ENCODE measurements at regions not wholly inside any gene's neighbourhood (a gene's known extent, or its start where the extent isn't known, plus 50 kb on each side); places are given as distances from the start of the nearest gene placed in this dataset.

DNA sequence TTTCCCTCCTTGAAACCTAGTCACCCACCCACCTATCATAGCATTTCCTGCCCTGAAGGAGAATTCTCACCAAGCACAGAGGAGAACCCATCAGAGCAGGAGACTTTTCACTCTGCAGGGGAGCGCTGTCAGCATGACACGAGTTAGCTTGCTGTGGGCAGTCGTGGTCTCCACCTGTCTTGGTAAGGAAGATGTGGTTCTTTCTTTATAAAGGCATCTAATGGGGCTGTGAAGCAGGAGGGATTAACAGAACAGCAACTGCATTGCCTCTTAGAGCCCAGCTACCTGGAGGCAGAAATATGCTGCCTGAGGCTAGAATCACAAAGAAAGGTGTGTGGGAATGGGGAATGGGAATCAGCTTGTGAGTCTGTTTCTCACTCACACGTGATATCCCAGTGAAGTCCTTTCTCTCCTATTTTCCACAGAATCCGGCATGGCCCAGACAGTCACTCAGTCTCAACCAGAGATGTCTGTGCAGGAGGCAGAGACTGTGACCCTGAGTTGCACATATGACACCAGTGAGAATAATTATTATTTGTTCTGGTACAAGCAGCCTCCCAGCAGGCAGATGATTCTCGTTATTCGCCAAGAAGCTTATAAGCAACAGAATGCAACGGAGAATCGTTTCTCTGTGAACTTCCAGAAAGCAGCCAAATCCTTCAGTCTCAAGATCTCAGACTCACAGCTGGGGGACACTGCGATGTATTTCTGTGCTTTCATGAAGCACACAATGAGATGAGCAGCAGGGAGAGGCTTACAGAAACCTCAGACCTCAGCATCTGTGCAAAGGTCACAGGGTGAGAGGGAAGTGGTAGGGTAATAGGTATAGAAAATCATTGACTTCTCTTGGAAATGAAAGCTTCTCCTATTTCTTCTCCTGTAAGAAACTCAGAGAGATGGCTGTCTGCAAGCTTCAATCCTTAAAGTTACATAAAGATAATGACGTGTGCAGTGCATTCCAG is 316.9 kb downstream of the DAD1 start:
- TF ChIP-seq ZFX (IDR thresholded peaks at IDR 0.05) = no peak
- TF ChIP-seq, protein P1, sequence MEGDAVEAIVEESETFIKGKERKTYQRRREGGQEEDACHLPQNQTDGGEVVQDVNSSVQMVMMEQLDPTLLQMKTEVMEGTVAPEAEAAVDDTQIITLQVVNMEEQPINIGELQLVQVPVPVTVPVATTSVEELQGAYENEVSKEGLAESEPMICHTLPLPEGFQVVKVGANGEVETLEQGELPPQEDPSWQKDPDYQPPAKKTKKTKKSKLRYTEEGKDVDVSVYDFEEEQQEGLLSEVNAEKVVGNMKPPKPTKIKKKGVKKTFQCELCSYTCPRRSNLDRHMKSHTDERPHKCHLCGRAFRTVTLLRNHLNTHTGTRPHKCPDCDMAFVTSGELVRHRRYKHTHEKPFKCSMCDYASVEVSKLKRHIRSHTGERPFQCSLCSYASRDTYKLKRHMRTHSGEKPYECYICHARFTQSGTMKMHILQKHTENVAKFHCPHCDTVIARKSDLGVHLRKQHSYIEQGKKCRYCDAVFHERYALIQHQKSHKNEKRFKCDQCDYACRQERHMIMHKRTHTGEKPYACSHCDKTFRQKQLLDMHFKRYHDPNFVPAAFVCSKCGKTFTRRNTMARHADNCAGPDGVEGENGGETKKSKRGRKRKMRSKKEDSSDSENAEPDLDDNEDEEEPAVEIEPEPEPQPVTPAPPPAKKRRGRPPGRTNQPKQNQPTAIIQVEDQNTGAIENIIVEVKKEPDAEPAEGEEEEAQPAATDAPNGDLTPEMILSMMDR (conservative IDR thresholded peaks at IDR 0.05) = no peak
- no peak overlapping the region for H3K27ac ChIP-seq

DNA sequence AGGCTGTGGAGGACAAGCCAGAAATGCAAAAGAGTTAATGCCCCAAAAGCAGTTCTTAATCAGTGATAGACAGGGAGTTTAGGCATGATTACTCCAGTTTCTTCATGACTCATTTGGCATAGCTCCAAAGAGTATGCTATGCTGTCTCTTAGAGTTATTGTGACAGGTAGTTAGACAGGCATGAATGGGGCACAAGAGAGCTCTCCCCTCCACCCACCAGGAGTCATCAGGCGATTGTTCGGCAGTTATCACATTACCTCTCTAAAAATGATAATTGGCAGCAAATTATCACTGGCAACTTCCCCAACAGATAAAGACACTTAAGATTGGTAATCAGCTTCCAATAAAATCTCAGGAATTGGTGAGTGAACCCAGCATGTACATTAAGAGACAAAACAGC is 320.1 kb downstream of the DAD1 start:
- no peak overlapping the region for H3K27ac ChIP-seq
- TF ChIP-seq, protein P1 (conservative IDR thresholded peaks at IDR 0.05) = no peak
- no peak for TF ChIP-seq ZFX (IDR thresholded peaks at IDR 0.05)

DNA sequence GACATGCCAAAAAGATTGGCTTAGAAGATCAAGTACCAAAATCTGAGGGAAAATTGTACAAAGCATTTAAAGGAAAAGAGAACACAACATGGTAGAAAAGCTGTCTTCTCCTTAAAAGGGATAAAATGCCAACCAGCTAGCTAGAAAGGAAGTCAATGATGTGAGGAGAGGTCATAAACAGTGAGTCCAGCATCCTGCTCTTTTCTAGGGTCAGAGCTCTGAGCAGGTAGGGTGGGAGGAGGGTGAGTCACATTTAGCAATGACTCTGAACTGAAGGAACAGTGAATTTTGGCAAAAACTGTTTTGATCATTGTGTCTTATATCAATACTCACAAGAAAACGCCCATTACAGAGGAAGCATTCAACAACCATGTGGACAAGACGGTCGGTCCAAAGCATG is 322.3 kb downstream of the DAD1 start:
- TF ChIP-seq ZFX (IDR thresholded peaks at IDR 0.05) = no peak
- TF ChIP-seq, protein P1 (conservative IDR thresholded peaks at IDR 0.05) = no peak
- H3K27ac ChIP-seq = no peak overlapping the region

DNA sequence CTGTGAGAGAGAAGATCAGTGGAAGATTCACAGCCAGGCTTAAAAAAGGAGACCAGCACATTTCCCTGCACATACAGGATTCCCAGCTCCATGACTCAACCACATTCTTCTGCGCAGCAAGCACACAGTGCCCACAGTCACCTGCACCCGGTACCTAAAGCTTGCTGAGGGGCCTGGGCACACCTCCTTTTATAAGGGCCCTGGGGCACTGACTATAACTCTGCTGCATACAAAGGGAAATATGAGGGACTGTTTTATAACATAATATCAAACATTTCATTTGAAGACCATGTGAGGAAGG is 322.9 kb downstream of the DAD1 start:
- TF ChIP-seq, protein P1 (conservative IDR thresholded peaks at IDR 0.05) = no peak
- TF ChIP-seq ZFX (IDR thresholded peaks at IDR 0.05) = no peak
- H3K27ac ChIP-seq = no peak overlapping the region

DNA sequence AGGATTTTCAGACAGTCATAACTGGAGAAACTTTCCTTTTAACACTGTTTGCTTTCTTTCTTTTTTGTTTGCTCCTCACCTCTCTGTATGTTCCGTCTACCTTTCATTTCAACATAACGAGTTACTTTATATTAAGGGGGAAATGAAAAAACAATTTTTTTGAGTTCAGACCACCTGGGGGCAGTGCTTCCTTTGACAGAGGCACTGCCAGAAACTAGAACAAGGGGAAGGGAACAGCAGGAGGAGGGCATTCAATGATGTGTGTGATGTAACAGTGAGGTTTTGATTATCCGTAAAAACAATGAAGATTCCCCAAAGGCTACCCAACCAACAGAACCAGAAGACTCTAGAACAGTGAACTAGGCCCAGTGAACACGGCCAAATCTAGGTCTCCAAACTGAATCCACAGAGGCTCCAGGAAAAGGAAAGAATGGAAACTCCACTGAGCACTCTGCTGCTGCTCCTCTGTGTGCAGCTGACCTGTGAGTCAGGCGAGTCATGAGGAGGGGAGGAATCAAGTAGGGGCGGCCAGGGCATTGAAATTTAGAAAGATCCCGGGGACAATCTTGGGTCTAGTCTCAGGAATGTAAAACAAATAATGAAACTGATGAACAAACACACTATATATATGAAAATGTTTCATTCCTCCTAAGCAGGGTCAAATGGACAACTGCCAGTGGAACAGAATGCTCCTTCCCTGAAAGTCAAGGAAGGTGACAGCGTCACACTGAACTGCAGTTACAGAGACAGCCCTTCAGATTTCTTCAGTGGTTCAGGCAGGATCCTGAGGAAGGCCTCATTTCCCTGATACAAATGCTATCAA is 323.5 kb downstream of the DAD1 start:
- TF ChIP-seq ZFX (IDR thresholded peaks at IDR 0.05) = no peak
- TF ChIP-seq, protein P1 (conservative IDR thresholded peaks at IDR 0.05) = 0 out of 2 replicates have a peak, but pooled peaks have one; percentile 7
- no peak overlapping the region for H3K27ac ChIP-seq

DNA sequence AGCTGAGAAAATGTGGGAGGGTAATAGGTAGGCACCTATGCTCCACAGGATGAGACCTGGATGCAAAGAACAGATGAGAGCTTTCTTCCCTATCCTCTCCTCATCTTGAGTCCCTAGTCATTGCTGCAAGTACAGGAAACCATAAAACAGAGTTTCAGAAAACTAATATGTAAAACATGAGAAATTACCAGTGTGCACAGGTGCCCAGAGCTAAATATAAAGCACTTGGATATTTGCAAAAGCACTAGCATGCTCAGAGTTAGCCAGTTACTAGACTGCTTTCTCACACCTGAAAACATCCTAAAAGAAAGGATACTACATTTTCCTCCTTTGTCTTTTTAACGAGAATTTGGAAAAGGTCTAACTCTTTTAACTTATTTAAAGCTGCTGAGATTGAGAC is 324.3 kb downstream of the DAD1 start:
- no peak for TF ChIP-seq ZFX (IDR thresholded peaks at IDR 0.05)
- TF ChIP-seq, protein P1 (conservative IDR thresholded peaks at IDR 0.05) = no peak
- no peak overlapping the region for H3K27ac ChIP-seq

DNA sequence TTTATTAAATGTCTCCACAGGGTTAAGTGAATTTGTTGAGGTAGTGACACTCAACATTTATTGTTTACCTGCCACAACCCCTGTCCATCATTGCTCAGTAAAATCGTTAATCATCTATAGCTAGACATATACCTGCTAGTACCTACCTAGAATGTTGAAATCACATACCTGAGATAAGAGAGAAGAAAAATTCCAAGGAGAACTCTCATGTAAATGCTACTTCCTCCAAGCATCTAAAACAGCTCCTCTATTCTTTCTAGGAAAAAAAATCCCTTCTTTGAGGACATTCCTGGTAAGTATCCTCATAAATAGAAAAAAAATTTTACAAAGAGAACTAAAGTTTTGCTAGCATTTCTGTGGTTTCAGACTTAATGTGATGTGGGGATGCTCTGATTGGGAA is 325.1 kb downstream of the DAD1 start:
- TF ChIP-seq, protein P1 (conservative IDR thresholded peaks at IDR 0.05) = no peak
- TF ChIP-seq ZFX (IDR thresholded peaks at IDR 0.05) = no peak
- no peak overlapping the region for H3K27ac ChIP-seq

All from C4-2B (cell line).